ENCODE measurements at regions not wholly inside any gene's neighbourhood (a gene's known extent, or its start where the extent isn't known, plus 50 kb on each side); places are given as distances from the start of the nearest gene placed in this dataset.
A peak's percentile ranks its signal among the peaks of the same experiment; 100 is the strongest.

- peak in 14 of 51 donors; percentile 6 to 47 (median 22) for DNase-seq
Measured at GRCh38 chr3:42013691-42014457, 52.0 kb upstream of the ULK4 start.

GRCh38 chr3:42012935-42013690, 51.2 kb upstream of the ULK4 start:
- DNase-seq, result peak in 40 of 51 donors; percentile 16 to 79 (median 46)

- DNase-seq, result no peak
Measured at GRCh38 chr3:42012383-42012934, 50.6 kb upstream of the ULK4 start.

All from hypothalamus (tissue), 51 donors.